Loucy (cell line): ENCODE measurements at regions not wholly inside any gene's neighbourhood (a gene's known extent, or its start where the extent isn't known, plus 50 kb on each side); places are given as distances from the start of the nearest gene placed in this dataset.

ENCODE experiments used
- H2AFZ ChIP-seq: fragments of 200-600 bp; sonication (generic); 2 replicates; pipeline ENCODE4 v1.6.0; 2016; ENCODE audit warnings: antibody characterized with exemption, mild to moderate bottlenecking, low read length, moderate library complexity
- H3F3A ChIP-seq: fragments of 200-600 bp; 2 replicates; pipeline ENCODE4 v1.6.0; 2016; ENCODE audit warnings: antibody characterized with exemption, low read depth, mild to moderate bottlenecking
- H3K27me3 ChIP-seq: fragments of 200-600 bp; sonication (generic); 2 replicates; pipeline ENCODE4 v1.6.1; 2014; ENCODE audit warnings: low read length, mild to moderate bottlenecking; ENCODE audit not compliant: insufficient read depth, poor library complexity, severe bottlenecking
- H3K36me3 ChIP-seq: fragments of 200-600 bp; sonication (generic); 2 replicates; pipeline ENCODE4 v1.6.1; 2016; ENCODE audit warnings: low read length; ENCODE audit not compliant: insufficient read depth
- H3K4me1 ChIP-seq: fragments of 200-600 bp; sonication (generic); 2 replicates; pipeline ENCODE4 v1.5.1; 2014; ENCODE audit warnings: low read length, mild to moderate bottlenecking; ENCODE audit not compliant: insufficient read depth, poor library complexity, severe bottlenecking
- H3K4me2 ChIP-seq: fragments of 200-600 bp; sonication (generic); 2 replicates; pipeline ENCODE4 v1.6.0; 2014; ENCODE audit warnings: antibody characterized with exemption, low read length, low read depth, mild to moderate bottlenecking; ENCODE audit not compliant: poor library complexity, severe bottlenecking
- H3K4me3 ChIP-seq: fragments of 200-600 bp; sonication (generic); 2 replicates; pipeline ENCODE4 v1.5.1; 2014; ENCODE audit warnings: low read length, mild to moderate bottlenecking, mixed read lengths; ENCODE audit not compliant: poor library complexity, severe bottlenecking
- H3K79me2 ChIP-seq: fragments of 200-600 bp; sonication (generic); 2 replicates; pipeline ENCODE4 v1.6.1; 2014; ENCODE audit warnings: low read length; ENCODE audit not compliant: insufficient read depth
- H3K9ac ChIP-seq: fragments of 200-600 bp; sonication (generic); 2 replicates; pipeline ENCODE4 v1.6.0; 2014; ENCODE audit warnings: mild to moderate bottlenecking, low read depth, low read length, moderate library complexity; ENCODE audit not compliant: poor library complexity, severe bottlenecking
- H3K9me2 ChIP-seq: fragments of 200-600 bp; sonication (generic); replicated peaks from 2 replicates; pipeline ENCODE4 v1.6.1; 2016; ENCODE audit warnings: low read depth, low read length, mixed read lengths
- H3K9me3 ChIP-seq: fragments of 200-600 bp; sonication (generic); 2 replicates; pipeline ENCODE4 v1.6.1; 2014; ENCODE audit warnings: mild to moderate bottlenecking, antibody characterized with exemption, low read length, low read depth; ENCODE audit not compliant: insufficient read depth
- H4K20me1 ChIP-seq: fragments of 200-600 bp; sonication (generic); 2 replicates; pipeline ENCODE4 v1.6.0; 2014; ENCODE audit warnings: antibody characterized with exemption, low read length, mild to moderate bottlenecking; ENCODE audit not compliant: insufficient read depth, poor library complexity, severe bottlenecking
- EZH2phosphoT487 ChIP-seq: fragments of 200-600 bp; IDR thresholded peaks from 2 replicates; pipeline ENCODE4 v1.6.1; 2018; ENCODE audit warnings: antibody characterized with exemption, mild to moderate bottlenecking, moderate library complexity, borderline replicate concordance
- TF ChIP-seq, protein P1 (sequence below): fragments of 200-600 bp; sonication (generic); conservative IDR thresholded peaks from 2 replicates; pipeline ENCODE4 v1.5.1; 2014; ENCODE audit warnings: mild to moderate bottlenecking, antibody characterized with exemption, low read length

GRCh38 chr4:178633263-178633662, 1191.0 kb upstream of the AGA start:
- no peaks in the 10 kb centered on the region for H3K9me3 ChIP-seq

GRCh38 chr4:178664621-178665020, 1222.4 kb upstream of the AGA start:
- TF ChIP-seq, protein P1, sequence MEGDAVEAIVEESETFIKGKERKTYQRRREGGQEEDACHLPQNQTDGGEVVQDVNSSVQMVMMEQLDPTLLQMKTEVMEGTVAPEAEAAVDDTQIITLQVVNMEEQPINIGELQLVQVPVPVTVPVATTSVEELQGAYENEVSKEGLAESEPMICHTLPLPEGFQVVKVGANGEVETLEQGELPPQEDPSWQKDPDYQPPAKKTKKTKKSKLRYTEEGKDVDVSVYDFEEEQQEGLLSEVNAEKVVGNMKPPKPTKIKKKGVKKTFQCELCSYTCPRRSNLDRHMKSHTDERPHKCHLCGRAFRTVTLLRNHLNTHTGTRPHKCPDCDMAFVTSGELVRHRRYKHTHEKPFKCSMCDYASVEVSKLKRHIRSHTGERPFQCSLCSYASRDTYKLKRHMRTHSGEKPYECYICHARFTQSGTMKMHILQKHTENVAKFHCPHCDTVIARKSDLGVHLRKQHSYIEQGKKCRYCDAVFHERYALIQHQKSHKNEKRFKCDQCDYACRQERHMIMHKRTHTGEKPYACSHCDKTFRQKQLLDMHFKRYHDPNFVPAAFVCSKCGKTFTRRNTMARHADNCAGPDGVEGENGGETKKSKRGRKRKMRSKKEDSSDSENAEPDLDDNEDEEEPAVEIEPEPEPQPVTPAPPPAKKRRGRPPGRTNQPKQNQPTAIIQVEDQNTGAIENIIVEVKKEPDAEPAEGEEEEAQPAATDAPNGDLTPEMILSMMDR: no peak
- no peak for TF ChIP-seq EZH2phosphoT487
- Histone ChIP-seq H3K4me2 (no peak overlapping the region), H3F3A (no peaks in the 10 kb centered on the region), H3K79me2 (no peaks in the 10 kb centered on the region), H3K4me1 (no peaks in the 10 kb centered on the region), H3K27me3 (no peaks in the 10 kb centered on the region), H3K36me3 (no peaks in the 10 kb centered on the region), H3K9ac (no peak overlapping the region), H3K9me3 (no peaks in the 10 kb centered on the region), H2AFZ (no peak overlapping the region), H3K9me2 (no peaks in the 10 kb centered on the region), H4K20me1 (no peaks in the 10 kb centered on the region), H3K4me3 (no peak overlapping the region)

More at GRCh38 chr4:178633263-178633662, 1191.0 kb upstream of the AGA start:
- no peak overlapping the region for H3K4me2 ChIP-seq
- no peaks in the 10 kb centered on the region for H3K79me2 ChIP-seq
- H3K36me3 ChIP-seq: no peaks in the 10 kb centered on the region
- H2AFZ ChIP-seq: no peak overlapping the region
- H3K27me3 ChIP-seq: no peaks in the 10 kb centered on the region
- H3K4me1 ChIP-seq: no peaks in the 10 kb centered on the region
- no peaks in the 10 kb centered on the region for H3K9me2 ChIP-seq
- no peak for TF ChIP-seq EZH2phosphoT487
- TF ChIP-seq, protein P1: no peak
- no peak overlapping the region for H3K9ac ChIP-seq
- H3F3A ChIP-seq: no peaks in the 10 kb centered on the region
- no peaks in the 10 kb centered on the region for H4K20me1 ChIP-seq
- no peak overlapping the region for H3K4me3 ChIP-seq

- no peak overlapping the region for H2AFZ ChIP-seq
- no peaks in the 10 kb centered on the region for H3K36me3 ChIP-seq
- H3K9me2 ChIP-seq: no peaks in the 10 kb centered on the region
- H3K79me2 ChIP-seq: no peaks in the 10 kb centered on the region
- no peaks in the 10 kb centered on the region for H3K27me3 ChIP-seq
- TF ChIP-seq EZH2phosphoT487: no peak
- TF ChIP-seq, protein P1: no peak
- no peak overlapping the region for H3K4me3 ChIP-seq
- no peaks in the 10 kb centered on the region for H3K9me3 ChIP-seq
- no peaks in the 10 kb centered on the region for H3K4me1 ChIP-seq
- no peaks in the 10 kb centered on the region for H4K20me1 ChIP-seq
- H3K9ac ChIP-seq: no peak overlapping the region
- H3K4me2 ChIP-seq: no peak overlapping the region
- no peaks in the 10 kb centered on the region for H3F3A ChIP-seq
These were observed 1223.7 kb upstream of the AGA start for GRCh38 chr4:178665916-178666315.
